Skeletal muscle satellite cell (primary cell): ENCODE measurements at regions not wholly inside any gene's neighbourhood (a gene's known extent, or its start where the extent isn't known, plus 50 kb on each side); places are given as distances from the start of the nearest gene placed in this dataset.

ENCODE experiments used
- H3K27me3 ChIP-seq: 2 replicates; pipeline ENCODE4 v1.7.0; 2013; ENCODE audit warnings: low read length; ENCODE audit not compliant: control insufficient read depth, insufficient read depth
- H3K36me3 ChIP-seq: 2 replicates; pipeline ENCODE4 v1.7.0; 2013; ENCODE audit warnings: mild to moderate bottlenecking, control low read depth, low read length; ENCODE audit not compliant: insufficient read depth
- H3K4me1 ChIP-seq: 2 replicates; pipeline ENCODE4 v1.7.0; 2013; ENCODE audit warnings: low read length; ENCODE audit not compliant: control insufficient read depth, insufficient read depth
- H3K4me2 ChIP-seq: 2 replicates; pipeline ENCODE4 v1.7.0; 2013; ENCODE audit warnings: mild to moderate bottlenecking, low read length
- H3K4me3 ChIP-seq: 2 replicates; pipeline ENCODE4 v1.7.0; 2013; ENCODE audit warnings: low read length
- H3K9ac ChIP-seq: 2 replicates; pipeline ENCODE4 v1.7.0; 2013; ENCODE audit warnings: mild to moderate bottlenecking, low read depth, low read length, moderate library complexity
- H3K9me3 ChIP-seq: replicated peaks from 2 replicates; pipeline ENCODE4 v1.7.0; 2013; ENCODE audit warnings: mild to moderate bottlenecking, control low read depth, low read length

- H3K4me3 ChIP-seq = no peak overlapping the region
- H3K4me1 ChIP-seq = no peaks in the 10 kb centered on the region
- no peaks in the 10 kb centered on the region for H3K27me3 ChIP-seq
- H3K36me3 ChIP-seq = no peaks in the 10 kb centered on the region
- H3K9me3 ChIP-seq = no peaks in the 10 kb centered on the region
- H3K4me2 ChIP-seq = no peak overlapping the region
- H3K9ac ChIP-seq = no peak overlapping the region
These were observed 395.4 kb upstream of the SUCLG2 start for GRCh38 chr3:68049776-68050175.

GRCh38 chr3:68045976-68046375 lies 391.6 kb upstream of the SUCLG2 start:
- no peak overlapping the region for H3K4me2 ChIP-seq
- H3K9me3 ChIP-seq = no peaks in the 10 kb centered on the region
- no peaks in the 10 kb centered on the region for H3K36me3 ChIP-seq
- H3K9ac ChIP-seq = no peak overlapping the region
- no peaks in the 10 kb centered on the region for H3K27me3 ChIP-seq
- no peak overlapping the region for H3K4me3 ChIP-seq
- H3K4me1 ChIP-seq = no peaks in the 10 kb centered on the region

- Histone ChIP-seq H3K36me3 (no peaks in the 10 kb centered on the region), H3K9ac (no peak overlapping the region), H3K4me2 (no peak overlapping the region), H3K4me3 (no peak overlapping the region), H3K4me1 (no peaks in the 10 kb centered on the region), H3K9me3 (no peaks in the 10 kb centered on the region), H3K27me3 (no peaks in the 10 kb centered on the region)
These were observed 379.5 kb upstream of the SUCLG2 start for GRCh38 chr3:68033867-68034266.

GRCh38 chr3:68032209-68032608 lies 377.8 kb upstream of the SUCLG2 start:
- Histone ChIP-seq H3K4me1 (no peaks in the 10 kb centered on the region), H3K36me3 (no peaks in the 10 kb centered on the region), H3K4me3 (no peak overlapping the region), H3K27me3 (no peaks in the 10 kb centered on the region), H3K4me2 (no peak overlapping the region), H3K9ac (no peak overlapping the region), H3K9me3 (no peaks in the 10 kb centered on the region)

- Histone ChIP-seq H3K9me3 (no peaks in the 10 kb centered on the region), H3K4me2 (no peak overlapping the region), H3K4me1 (no peaks in the 10 kb centered on the region), H3K4me3 (no peak overlapping the region), H3K36me3 (no peaks in the 10 kb centered on the region), H3K9ac (no peak overlapping the region), H3K27me3 (no peaks in the 10 kb centered on the region)
These were observed 370.8 kb upstream of the SUCLG2 start for GRCh38 chr3:68025189-68025588.

GRCh38 chr3:68019876-68020275 lies 365.5 kb upstream of the SUCLG2 start:
- no peaks in the 10 kb centered on the region for H3K4me1 ChIP-seq
- no peak overlapping the region for H3K4me3 ChIP-seq
- no peaks in the 10 kb centered on the region for H3K36me3 ChIP-seq
- H3K27me3 ChIP-seq = no peaks in the 10 kb centered on the region
- H3K4me2 ChIP-seq = no peak overlapping the region
- H3K9ac ChIP-seq = no peak overlapping the region
- H3K9me3 ChIP-seq = no peaks in the 10 kb centered on the region

- no peak overlapping the region for H3K4me3 ChIP-seq
- no peak overlapping the region for H3K9ac ChIP-seq
- no peaks in the 10 kb centered on the region for H3K27me3 ChIP-seq
- H3K36me3 ChIP-seq = no peaks in the 10 kb centered on the region
- H3K4me1 ChIP-seq = no peaks in the 10 kb centered on the region
- no peaks in the 10 kb centered on the region for H3K9me3 ChIP-seq
- no peak overlapping the region for H3K4me2 ChIP-seq
These were observed 363.9 kb upstream of the SUCLG2 start for GRCh38 chr3:68018275-68018674.

- no peaks in the 10 kb centered on the region for H3K36me3 ChIP-seq
- no peaks in the 10 kb centered on the region for H3K27me3 ChIP-seq
- no peaks in the 10 kb centered on the region for H3K4me1 ChIP-seq
- no peaks in the 10 kb centered on the region for H3K9me3 ChIP-seq
- H3K4me2 ChIP-seq = no peak overlapping the region
- no peak overlapping the region for H3K9ac ChIP-seq
- H3K4me3 ChIP-seq = no peak overlapping the region
These were observed 362.7 kb upstream of the SUCLG2 start for GRCh38 chr3:68017069-68017468.

GRCh38 chr3:68009900-68010299 lies 355.5 kb upstream of the SUCLG2 start:
- Histone ChIP-seq H3K4me3 (no peak overlapping the region), H3K27me3 (peaks cover 2% of the 10 kb centered on the region), H3K9me3 (no peaks in the 10 kb centered on the region), H3K9ac (no peak overlapping the region), H3K4me2 (no peak overlapping the region), H3K4me1 (no peaks in the 10 kb centered on the region), H3K36me3 (no peaks in the 10 kb centered on the region)

GRCh38 chr3:68007621-68008226 lies 353.3 kb upstream of the SUCLG2 start:
- Histone ChIP-seq H3K9ac (no peak overlapping the region), H3K36me3 (no peaks in the 10 kb centered on the region), H3K9me3 (no peaks in the 10 kb centered on the region), H3K4me1 (no peaks in the 10 kb centered on the region), H3K4me2 (peak overlapping the region; percentile 63), H3K27me3 (peaks cover 2% of the 10 kb centered on the region), H3K4me3 (no peak overlapping the region)

GRCh38 chr3:68006646-68007045 lies 352.2 kb upstream of the SUCLG2 start:
- H3K9me3 ChIP-seq = no peaks in the 10 kb centered on the region
- H3K4me2 ChIP-seq = no peak overlapping the region
- H3K27me3 ChIP-seq = peaks cover 2% of the 10 kb centered on the region
- no peaks in the 10 kb centered on the region for H3K4me1 ChIP-seq
- H3K9ac ChIP-seq = no peak overlapping the region
- H3K36me3 ChIP-seq = no peaks in the 10 kb centered on the region
- H3K4me3 ChIP-seq = no peak overlapping the region

GRCh38 chr3:68004091-68004490 lies 349.7 kb upstream of the SUCLG2 start:
- H3K4me2 ChIP-seq = no peak overlapping the region
- H3K27me3 ChIP-seq = peaks cover 2% of the 10 kb centered on the region
- no peaks in the 10 kb centered on the region for H3K4me1 ChIP-seq
- no peaks in the 10 kb centered on the region for H3K9me3 ChIP-seq
- no peak overlapping the region for H3K4me3 ChIP-seq
- no peak overlapping the region for H3K9ac ChIP-seq
- H3K36me3 ChIP-seq = no peaks in the 10 kb centered on the region
